HepG2 (cell line): ENCODE measurements at regions not wholly inside any gene's neighbourhood (a gene's known extent, or its start where the extent isn't known, plus 50 kb on each side); places are given as distances from the start of the nearest gene placed in this dataset.
A peak's percentile ranks its signal among the peaks of the same experiment; 100 is the strongest.

Experiments
- CHCHD3 ChIP-seq: sonication (generic); formaldehyde crosslinking; IDR thresholded peaks from 2 replicates; pipeline ENCODE4 v1.8.0; 2022; ENCODE audit warnings: mild to moderate bottlenecking, missing genetic modification reagents, moderate library complexity
- CREB1 ChIP-seq, 2 experiments: fragments of 450-650 bp in 1 of 2; IDR thresholded peaks; 2 replicates each; pipeline ENCODE4 v1.6.1; 2016 to 2017; ENCODE audit warnings: control low read depth in 1 of 2, mild to moderate bottlenecking in 1 of 2, missing compliant biosample characterization in 1 of 2, missing genetic modification characterization in 1 of 2
- GATAD2A ChIP-seq: IDR thresholded peaks from 2 replicates; pipeline ENCODE4 v1.6.1; 2016
- IRF1 ChIP-seq: sonication (generic); formaldehyde crosslinking; IDR thresholded peaks from 2 replicates; pipeline ENCODE4 v1.4.0; 2020; ENCODE audit warnings: low read depth, mild to moderate bottlenecking, missing genetic modification reagents
- KAT8 ChIP-seq: IDR thresholded peaks from 2 replicates; pipeline ENCODE4 v1.6.1; 2016; ENCODE audit warnings: missing genetic modification reagents, missing compliant biosample characterization
- KDM4B ChIP-seq: sonication (generic); formaldehyde crosslinking; IDR thresholded peaks from 2 replicates; pipeline ENCODE4 v1.4.0; 2020; ENCODE audit warnings: missing genetic modification reagents
- POLR2AphosphoS5 ChIP-seq: IDR thresholded peaks from 2 replicates; pipeline ENCODE4 v1.6.1; 2012; ENCODE audit warnings: low read depth, low read length
- PRPF4 ChIP-seq: fragments of 200-400 bp; formaldehyde crosslinking; IDR thresholded peaks from 2 replicates; pipeline ENCODE4 v1.6.1; 2016; ENCODE audit warnings: low read length, low read depth; ENCODE audit not compliant: poor library complexity, severe bottlenecking
- TCF7 ChIP-seq: sonication (generic); IDR thresholded peaks from 2 replicates; pipeline ENCODE4 v1.6.1; 2016; ENCODE audit warnings: antibody characterized with exemption, low read depth
- TFAP4 ChIP-seq: sonication (generic); IDR thresholded peaks from 2 replicates; pipeline ENCODE4 v1.6.1; 2016; ENCODE audit warnings: low read depth, borderline replicate concordance
- TRIM24 ChIP-seq: sonication (generic); formaldehyde crosslinking; IDR thresholded peaks from 2 replicates; pipeline ENCODE4 v1.8.0; 2022; ENCODE audit warnings: mild to moderate bottlenecking, missing genetic modification reagents
- ZBTB21 ChIP-seq: sonication (generic); formaldehyde crosslinking; IDR thresholded peaks from 2 replicates; pipeline ENCODE4 v1.4.0; 2020; ENCODE audit warnings: missing genetic modification reagents
- ZHX1 ChIP-seq: sonication (generic); formaldehyde crosslinking; IDR thresholded peaks from 2 replicates; pipeline ENCODE4 v1.8.1; 2022; ENCODE audit warnings: low read depth, mild to moderate bottlenecking, missing genetic modification reagents
- ZNF33B ChIP-seq: sonication (generic); formaldehyde crosslinking; IDR thresholded peaks from 2 replicates; pipeline ENCODE4 v1.5.1; 2020; ENCODE audit warnings: mild to moderate bottlenecking, missing genetic modification reagents
- ZNF382 ChIP-seq: sonication (generic); formaldehyde crosslinking; IDR thresholded peaks from 2 replicates; pipeline ENCODE4 v1.5.0; 2020; ENCODE audit warnings: missing genetic modification reagents, mild to moderate bottlenecking, borderline replicate concordance
- ZNF816 ChIP-seq: sonication (generic); formaldehyde crosslinking; IDR thresholded peaks from 2 replicates; pipeline ENCODE4 v1.8.0; 2022; ENCODE audit warnings: missing genetic modification reagents, mild to moderate bottlenecking, borderline replicate concordance
- TF ChIP-seq, protein P1 (sequence below): sonication (generic); formaldehyde crosslinking; IDR thresholded peaks from 2 replicates; pipeline ENCODE4 v1.5.1; 2020; ENCODE audit warnings: mild to moderate bottlenecking, missing genetic modification reagents, borderline replicate concordance
- TF ChIP-seq, protein P2 (sequence below): sonication (generic); formaldehyde crosslinking; IDR thresholded peaks from 2 replicates; pipeline ENCODE4 v1.4.0; 2020; ENCODE audit warnings: missing genetic modification reagents, borderline replicate concordance
- TF ChIP-seq, protein P3 (sequence below): sonication (generic); formaldehyde crosslinking; IDR thresholded peaks from 2 replicates; pipeline ENCODE4 v1.5.0; 2020; ENCODE audit warnings: mild to moderate bottlenecking, missing genetic modification reagents

DNA sequence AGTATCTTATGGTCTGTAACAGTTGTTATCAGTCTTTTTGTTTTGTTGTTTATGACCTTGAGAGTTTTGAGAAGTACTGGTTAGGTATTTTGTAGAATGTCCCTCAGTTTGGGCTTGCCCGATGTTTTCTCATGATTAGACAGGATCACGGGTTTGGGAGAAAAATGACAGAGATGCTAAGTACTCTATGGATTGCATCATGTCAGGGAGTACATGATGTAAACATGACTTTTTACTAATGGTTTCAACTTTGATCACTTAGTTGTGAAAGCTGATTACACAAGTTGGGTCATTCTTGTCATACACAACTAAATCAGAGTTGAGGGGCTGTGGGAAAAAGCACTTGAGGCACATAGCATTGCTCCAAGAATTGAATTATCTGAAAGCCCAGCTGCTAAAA, 94.7 kb upstream of the SIAH1 start (continued):
- peak; percentile 66; the same call in 1 of the 2 replicates for TF ChIP-seq ZHX1 (CRISPR knock-in tag)
- TF ChIP-seq ZNF382 (CRISPR knock-in tag): no peak
- peak; percentile 97 for TF ChIP-seq GATAD2A (CRISPR knock-in tag)
- TF ChIP-seq TFAP4: no peak
- peak; percentile 86 for TF ChIP-seq ZBTB21 (CRISPR knock-in tag)
- TF ChIP-seq ZNF816 (CRISPR knock-in tag): 0 out of 2 replicates have a peak, but pooled peaks have one; percentile 22
- TF ChIP-seq, protein P1, sequence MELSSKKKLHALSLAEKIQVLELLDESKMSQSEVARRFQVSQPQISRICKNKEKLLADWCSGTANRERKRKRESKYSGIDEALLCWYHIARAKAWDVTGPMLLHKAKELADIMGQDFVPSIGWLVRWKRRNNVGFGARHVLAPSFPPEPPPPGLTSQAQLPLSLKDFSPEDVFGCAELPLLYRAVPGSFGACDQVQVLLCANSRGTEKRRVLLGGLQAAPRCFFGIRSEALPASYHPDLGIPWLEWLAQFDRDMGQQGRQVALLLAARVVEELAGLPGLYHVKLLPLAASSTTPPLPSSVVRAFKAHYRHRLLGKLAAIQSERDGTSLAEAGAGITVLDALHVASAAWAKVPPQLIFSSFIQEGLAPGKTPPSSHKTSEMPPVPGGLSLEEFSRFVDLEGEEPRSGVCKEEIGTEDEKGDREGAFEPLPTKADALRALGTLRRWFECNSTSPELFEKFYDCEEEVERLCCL: no peak
- TF ChIP-seq KAT8 (CRISPR knock-in tag): peak; percentile 40; the same call in 1 of the 2 replicates
- TF ChIP-seq, protein P2, sequence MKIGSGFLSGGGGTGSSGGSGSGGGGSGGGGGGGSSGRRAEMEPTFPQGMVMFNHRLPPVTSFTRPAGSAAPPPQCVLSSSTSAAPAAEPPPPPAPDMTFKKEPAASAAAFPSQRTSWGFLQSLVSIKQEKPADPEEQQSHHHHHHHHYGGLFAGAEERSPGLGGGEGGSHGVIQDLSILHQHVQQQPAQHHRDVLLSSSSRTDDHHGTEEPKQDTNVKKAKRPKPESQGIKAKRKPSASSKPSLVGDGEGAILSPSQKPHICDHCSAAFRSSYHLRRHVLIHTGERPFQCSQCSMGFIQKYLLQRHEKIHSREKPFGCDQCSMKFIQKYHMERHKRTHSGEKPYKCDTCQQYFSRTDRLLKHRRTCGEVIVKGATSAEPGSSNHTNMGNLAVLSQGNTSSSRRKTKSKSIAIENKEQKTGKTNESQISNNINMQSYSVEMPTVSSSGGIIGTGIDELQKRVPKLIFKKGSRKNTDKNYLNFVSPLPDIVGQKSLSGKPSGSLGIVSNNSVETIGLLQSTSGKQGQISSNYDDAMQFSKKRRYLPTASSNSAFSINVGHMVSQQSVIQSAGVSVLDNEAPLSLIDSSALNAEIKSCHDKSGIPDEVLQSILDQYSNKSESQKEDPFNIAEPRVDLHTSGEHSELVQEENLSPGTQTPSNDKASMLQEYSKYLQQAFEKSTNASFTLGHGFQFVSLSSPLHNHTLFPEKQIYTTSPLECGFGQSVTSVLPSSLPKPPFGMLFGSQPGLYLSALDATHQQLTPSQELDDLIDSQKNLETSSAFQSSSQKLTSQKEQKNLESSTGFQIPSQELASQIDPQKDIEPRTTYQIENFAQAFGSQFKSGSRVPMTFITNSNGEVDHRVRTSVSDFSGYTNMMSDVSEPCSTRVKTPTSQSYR: peak; percentile 29; the same call in 1 of the 2 replicates
- no peak for TF ChIP-seq CHCHD3 (CRISPR knock-in tag)
- TF ChIP-seq POLR2AphosphoS5: no peak
- no peak for TF ChIP-seq ZNF33B (CRISPR knock-in tag)
- TF ChIP-seq TCF7: 0 out of 2 replicates have a peak, but pooled peaks have one; percentile 26
- TF ChIP-seq CREB1 (IDR thresholded peaks at IDR 0.05): peak; percentile 61; the same call in 1 of the 2 replicates
- TF ChIP-seq CREB1 (CRISPR knock-in tag; IDR thresholded peaks at IDR 0.05): peak; percentile 41; the same call in 1 of the 2 replicates
- no peak for TF ChIP-seq KDM4B
- no peak for TF ChIP-seq PRPF4
- peak; percentile 93 for TF ChIP-seq TRIM24 (CRISPR knock-in tag)
- no peak for TF ChIP-seq IRF1 (CRISPR knock-in tag)
- TF ChIP-seq, protein P3, sequence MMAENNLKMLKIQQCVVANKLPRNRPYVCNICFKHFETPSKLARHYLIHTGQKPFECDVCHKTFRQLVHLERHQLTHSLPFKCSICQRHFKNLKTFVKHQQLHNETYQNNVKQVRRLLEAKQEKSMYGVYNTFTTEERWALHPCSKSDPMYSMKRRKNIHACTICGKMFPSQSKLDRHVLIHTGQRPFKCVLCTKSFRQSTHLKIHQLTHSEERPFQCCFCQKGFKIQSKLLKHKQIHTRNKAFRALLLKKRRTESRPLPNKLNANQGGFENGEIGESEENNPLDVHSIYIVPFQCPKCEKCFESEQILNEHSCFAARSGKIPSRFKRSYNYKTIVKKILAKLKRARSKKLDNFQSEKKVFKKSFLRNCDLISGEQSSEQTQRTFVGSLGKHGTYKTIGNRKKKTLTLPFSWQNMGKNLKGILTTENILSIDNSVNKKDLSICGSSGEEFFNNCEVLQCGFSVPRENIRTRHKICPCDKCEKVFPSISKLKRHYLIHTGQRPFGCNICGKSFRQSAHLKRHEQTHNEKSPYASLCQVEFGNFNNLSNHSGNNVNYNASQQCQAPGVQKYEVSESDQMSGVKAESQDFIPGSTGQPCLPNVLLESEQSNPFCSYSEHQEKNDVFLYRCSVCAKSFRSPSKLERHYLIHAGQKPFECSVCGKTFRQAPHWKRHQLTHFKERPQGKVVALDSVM (CRISPR knock-in tag): no peak
